ENCODE measurements at regions not wholly inside any gene's neighbourhood (a gene's known extent, or its start where the extent isn't known, plus 50 kb on each side); places are given as distances from the start of the nearest gene placed in this dataset.

- Histone ChIP-seq H3K27ac (peak overlapping the region; percentile 34 to 55), H3K27me3 (no peaks in the 10 kb centered on the region), H3K36me3 (no peaks in the 10 kb centered on the region), H3K9me3 (no peaks in the 10 kb centered on the region), H3K4me3 (no peak overlapping the region), H3K4me1 (no peaks in the 10 kb centered on the region)
- no peak for TF ChIP-seq CTCF (IDR thresholded peaks at IDR 0.05)
- no peak for DNase-seq
- intact Hi-C loops (cut with DNase I): no loop called here
- peak; percentile 14 for ATAC-seq
Observed at GRCh38 chr13:77981281-77981881, 62.8 kb upstream of the EDNRB start.

GRCh38 chr13:77980592-77980991 is 62.0 kb upstream of the EDNRB start:
- no peak for TF ChIP-seq CTCF (IDR thresholded peaks at IDR 0.05)
- H3K27me3 ChIP-seq: no peaks in the 10 kb centered on the region
- H3K4me3 ChIP-seq: no peak overlapping the region
- no peaks in the 10 kb centered on the region for H3K9me3 ChIP-seq
- no peaks in the 10 kb centered on the region for H3K36me3 ChIP-seq
- ATAC-seq (peak; percentile 66), DNase-seq (no peak)
- intact Hi-C loops (cut with DNase I): no loop called here
- peak overlapping the region; percentile 34 to 55 for H3K27ac ChIP-seq
- H3K4me1 ChIP-seq: no peaks in the 10 kb centered on the region

GRCh38 chr13:77979721-77980385 is 61.2 kb upstream of the EDNRB start:
- Histone ChIP-seq H3K4me3 (no peak overlapping the region), H3K36me3 (no peaks in the 10 kb centered on the region), H3K4me1 (no peaks in the 10 kb centered on the region), H3K27me3 (no peaks in the 10 kb centered on the region), H3K9me3 (no peaks in the 10 kb centered on the region), H3K27ac (no peak overlapping the region)
- ATAC-seq: no peak
- no peak for DNase-seq
- intact Hi-C loops (cut with DNase I): no loop called here
- no peak for TF ChIP-seq CTCF (IDR thresholded peaks at IDR 0.05)

- Histone ChIP-seq H3K4me1 (no peaks in the 10 kb centered on the region), H3K36me3 (no peaks in the 10 kb centered on the region), H3K4me3 (no peak overlapping the region), H3K27me3 (no peaks in the 10 kb centered on the region), H3K27ac (no peak overlapping the region), H3K9me3 (no peaks in the 10 kb centered on the region)
- DNase-seq (no peak), ATAC-seq (no peak)
- intact Hi-C loops (cut with DNase I): no loop called here
- TF ChIP-seq CTCF (IDR thresholded peaks at IDR 0.05): no peak
Observed at GRCh38 chr13:77975358-77976042, 56.9 kb upstream of the EDNRB start.

GRCh38 chr13:77969299-77969698 is 50.7 kb upstream of the EDNRB start:
- ATAC-seq (no peak), DNase-seq (no peak)
- intact Hi-C loops (cut with DNase I): no loop called here
- no peaks in the 10 kb centered on the region for H3K4me1 ChIP-seq
- TF ChIP-seq CTCF (IDR thresholded peaks at IDR 0.05): no peak
- no peaks in the 10 kb centered on the region for H3K27me3 ChIP-seq
- no peaks in the 10 kb centered on the region for H3K9me3 ChIP-seq
- no peaks in the 10 kb centered on the region for H3K36me3 ChIP-seq
- H3K4me3 ChIP-seq: no peak overlapping the region
- no peak overlapping the region for H3K27ac ChIP-seq
